ENCODE measurements at regions not wholly inside any gene's neighbourhood (a gene's known extent, or its start where the extent isn't known, plus 50 kb on each side); places are given as distances from the start of the nearest gene placed in this dataset.

- Histone ChIP-seq H3K56ac (ENCODE audit: insufficient read length, low read depth, low read length) (no peak overlapping the region), H4K5ac (ENCODE audit: insufficient read length, low read depth, low read length) (no peak overlapping the region), H3T11ph (ENCODE audit: low read length) (no peak overlapping the region), H3K23me2 (ENCODE audit: insufficient read length, low read depth, low read length, poor library complexity, severe bottlenecking) (no peaks in the 10 kb centered on the region), H2BK12ac (ENCODE audit: insufficient read length, low read depth, low read length) (no peak overlapping the region), H2BK15ac (ENCODE audit: low read depth, low read length) (no peak overlapping the region), H3K4ac (ENCODE audit: low read depth, low read length) (no peak overlapping the region), H4K91ac (ENCODE audit: insufficient read length, low read depth, low read length) (no peak overlapping the region), H3K14ac (ENCODE audit: insufficient read depth, low read length) (no peak overlapping the region), H3K4me2 (ENCODE audit: insufficient read depth, insufficient read length, low read length) (no peak overlapping the region), H3K18ac (ENCODE audit: insufficient read length, low read depth, low read length) (no peak overlapping the region), H2BK20ac (ENCODE audit: low read depth, low read length, poor library complexity, severe bottlenecking) (no peak overlapping the region), H2AK5ac (ENCODE audit: insufficient read length, low read length) (no peak overlapping the region), H3K27ac (ENCODE audit: insufficient read length, low read depth, low read length) (no peak overlapping the region), H3K79me1 (ENCODE audit: insufficient read depth, low read depth, low read length, poor library complexity, severe bottlenecking) (no peaks in the 10 kb centered on the region), H3K23ac (ENCODE audit: insufficient read length, low read depth, low read length) (no peak overlapping the region), H3K9ac (ENCODE audit: extremely low read depth, insufficient read length, low read length) (no peak overlapping the region), H2BK5ac (ENCODE audit: insufficient read length, low read length) (no peak overlapping the region), H4K20me1 (ENCODE audit: control insufficient read depth, insufficient read depth, insufficient read length) (no peaks in the 10 kb centered on the region), H2BK120ac (ENCODE audit: low read depth, low read length, poor library complexity, severe bottlenecking) (no peak overlapping the region), H3K4me1 (ENCODE audit: insufficient read depth, low read length) (no peaks in the 10 kb centered on the region; the same call in 1 of the 2 replicates), H3K27me3 (ENCODE audit: insufficient read depth, low read length) (no peaks in the 10 kb centered on the region), H2AFZ (ENCODE audit: low read length) (no peak overlapping the region), H3K79me2 (ENCODE audit: insufficient read depth, low read length) (no peaks in the 10 kb centered on the region), H4K8ac (replicated peaks; ENCODE audit: insufficient read length, low read depth, low read length) (no peak overlapping the region), H3K9me3 (ENCODE audit: control insufficient read depth, low read depth, low read length) (no peaks in the 10 kb centered on the region)
- no peaks in the 10 kb centered on the region for H3K27me3 Mint-ChIP-seq (ENCODE audit: low read depth)
- TF ChIP-seq CTCF (conservative IDR thresholded peaks at IDR 0.05), result no peak
- peaks cover 11 to 13% of the 10 kb centered on the region in 2 experiments for H3K4me1 Mint-ChIP-seq
- peaks cover 4 to 19% (median 10%) of the 10 kb centered on the region in 3 experiments for H3K36me3 Mint-ChIP-seq (ENCODE audit: insufficient read depth in 1 of 3, low read depth in 3 of 3)
- DNase-seq, result no peak
- peaks cover 10 to 15% of the 10 kb centered on the region in 2 experiments for H3K9me3 Mint-ChIP-seq
- H3K4me3 Mint-ChIP-seq, result no peak overlapping the region
- H3K27ac Mint-ChIP-seq, result no peak overlapping the region
These were observed 596.6 kb downstream of the KCTD12 start for GRCh38 chr13:76289558-76289957.
